Suprapubic skin (tissue), 4 donors: ENCODE measurements at regions not wholly inside any gene's neighbourhood (a gene's known extent, or its start where the extent isn't known, plus 50 kb on each side); places are given as distances from the start of the nearest gene placed in this dataset.

ENCODE experiments used
- DNase-seq, 2 donors: peaks; one replicate each; pipeline ENCODE4 v3.0.0-alpha.2; 2019; ENCODE audit warnings: low spot score in 2 of 2
- H3K27ac ChIP-seq: fragments of 200-600 bp; sonication (generic); one replicate; pipeline ENCODE4 v1.5.1; 2019
- H3K27me3 ChIP-seq: fragments of 200-600 bp; sonication (generic); one replicate; pipeline ENCODE4 v1.5.1; 2019
- H3K36me3 ChIP-seq: fragments of 200-600 bp; sonication (generic); one replicate; pipeline ENCODE4 v1.5.1; 2019
- H3K4me1 ChIP-seq: fragments of 200-600 bp; sonication (generic); one replicate; pipeline ENCODE4 v1.5.1; 2019
- H3K4me3 ChIP-seq: fragments of 200-600 bp; sonication (generic); one replicate; pipeline ENCODE4 v1.5.1; 2019; ENCODE audit warnings: mild to moderate bottlenecking
- H3K9me3 ChIP-seq: fragments of 200-600 bp; sonication (generic); one replicate; pipeline ENCODE4 v1.5.1; 2019
- CTCF ChIP-seq, 2 donors: fragments of 200-600 bp in 1 of 2; fragments of 450-650 bp in 1 of 2; sonication (generic) in 1 of 2; IDR thresholded peaks; one replicate each; pipeline ENCODE4 v1.5.1; 2016 to 2019; ENCODE audit warnings: antibody characterized with exemption in 2 of 2, mild to moderate bottlenecking in 1 of 2, moderate library complexity in 1 of 2
- EP300 ChIP-seq: sonication (generic); formaldehyde crosslinking; IDR thresholded peaks from one replicate; pipeline ENCODE4 v1.6.1; 2017; ENCODE audit warnings: antibody characterized with exemption
- POLR2A ChIP-seq, 2 donors: fragments of 450-650 bp; IDR thresholded peaks; one replicate each; pipeline ENCODE4 v1.6.1; 2017; ENCODE audit warnings: antibody characterized with exemption in 2 of 2, mild to moderate bottlenecking in 2 of 2, moderate library complexity in 2 of 2
- POLR2AphosphoS5 ChIP-seq, 3 donors: sonication (generic); formaldehyde crosslinking; IDR thresholded peaks; one replicate each; pipeline ENCODE4 v1.6.1; 2017; ENCODE audit warnings: antibody characterized with exemption in 3 of 3
- WGBS: methylation state at CpG from one replicate; pipeline ENCODE4 v1.1.5; 2018; 5-methylcytosine and 5-hydroxymethylcytosine counted together

- no peaks in the 10 kb centered on the region for H3K9me3 ChIP-seq
- no peaks in the 10 kb centered on the region for H3K27me3 ChIP-seq
- no peak overlapping the region for H3K4me3 ChIP-seq
- no peaks in the 10 kb centered on the region for H3K36me3 ChIP-seq
- H3K27ac ChIP-seq: no peak overlapping the region
- 79% methylated on average over 3 of the region's 3 CpGs for WGBS
- no peaks in the 10 kb centered on the region for H3K4me1 ChIP-seq
- TF ChIP-seq EP300 (no peak), CTCF (IDR thresholded peaks at IDR 0.05) (no peak), POLR2A (IDR thresholded peaks at IDR 0.05) (no peak), POLR2AphosphoS5 (IDR thresholded peaks at IDR 0.05) (no peak)
- DNase-seq: no peak
Observed at GRCh38 chr14:44341116-44341515, 166.0 kb downstream of the FSCB start.

- Histone ChIP-seq H3K36me3 (no peaks in the 10 kb centered on the region), H3K4me3 (no peak overlapping the region), H3K27ac (no peak overlapping the region), H3K9me3 (no peaks in the 10 kb centered on the region), H3K27me3 (no peaks in the 10 kb centered on the region), H3K4me1 (no peaks in the 10 kb centered on the region)
- no peak for TF ChIP-seq EP300
- no peak for TF ChIP-seq POLR2AphosphoS5 (IDR thresholded peaks at IDR 0.05)
- TF ChIP-seq POLR2A (IDR thresholded peaks at IDR 0.05): no peak
- TF ChIP-seq CTCF (IDR thresholded peaks at IDR 0.05): no peak
- 89% methylated on average over 1 of the region's 1 CpG for WGBS
- no peak for DNase-seq
Observed at GRCh38 chr14:44339862-44340261, 167.2 kb downstream of the FSCB start.

GRCh38 chr14:44339231-44339630 is 167.9 kb downstream of the FSCB start:
- no peak for DNase-seq
- no peak overlapping the region for H3K27ac ChIP-seq
- no peaks in the 10 kb centered on the region for H3K9me3 ChIP-seq
- TF ChIP-seq CTCF (IDR thresholded peaks at IDR 0.05): no peak
- TF ChIP-seq POLR2A (IDR thresholded peaks at IDR 0.05): no peak
- TF ChIP-seq POLR2AphosphoS5 (IDR thresholded peaks at IDR 0.05): no peak
- no peak for TF ChIP-seq EP300
- no peaks in the 10 kb centered on the region for H3K4me1 ChIP-seq
- no peaks in the 10 kb centered on the region for H3K27me3 ChIP-seq
- no peak overlapping the region for H3K4me3 ChIP-seq
- no peaks in the 10 kb centered on the region for H3K36me3 ChIP-seq

GRCh38 chr14:44317441-44317746 is 189.7 kb downstream of the FSCB start:
- WGBS: 90% methylated on average over 2 of the region's 2 CpGs
- TF ChIP-seq CTCF (IDR thresholded peaks at IDR 0.05) (no peak), POLR2AphosphoS5 (IDR thresholded peaks at IDR 0.05) (no peak), EP300 (no peak), POLR2A (IDR thresholded peaks at IDR 0.05) (no peak)
- Histone ChIP-seq H3K4me3 (no peak overlapping the region), H3K4me1 (no peaks in the 10 kb centered on the region), H3K27me3 (no peaks in the 10 kb centered on the region), H3K27ac (no peak overlapping the region), H3K36me3 (no peaks in the 10 kb centered on the region), H3K9me3 (peaks cover 5% of the 10 kb centered on the region)
- no peak for DNase-seq

- no peaks in the 10 kb centered on the region for H3K27me3 ChIP-seq
- no peaks in the 10 kb centered on the region for H3K36me3 ChIP-seq
Observed at GRCh38 chr14:44316647-44317440, 190.2 kb downstream of the FSCB start.

More at GRCh38 chr14:44316647-44317440, 190.2 kb downstream of the FSCB start:
- H3K9me3 ChIP-seq: peaks cover 5% of the 10 kb centered on the region
- TF ChIP-seq POLR2AphosphoS5 (IDR thresholded peaks at IDR 0.05) (no peak), EP300 (no peak), CTCF (IDR thresholded peaks at IDR 0.05) (no peak), POLR2A (IDR thresholded peaks at IDR 0.05) (no peak)
- no peak overlapping the region for H3K27ac ChIP-seq
- DNase-seq: no peak
- WGBS: 49% methylated on average over 7 of the region's 7 CpGs
- H3K4me1 ChIP-seq: no peaks in the 10 kb centered on the region
- H3K4me3 ChIP-seq: no peak overlapping the region
